Stimulated activated CD8-positive, alpha-beta memory T cell treated with anti-CD3 and anti-CD28 coated beads, Interleukin-12 subunit alpha, Interleukin-12 subunit beta, amount 100 ng/mL, for 4 hours (primary cell): ENCODE measurements at regions not wholly inside any gene's neighbourhood (a gene's known extent, or its start where the extent isn't known, plus 50 kb on each side); places are given as distances from the start of the nearest gene placed in this dataset.
"Not testable (repeated sequence)": the region's sequence is repeated elsewhere in the genome, so short reads cannot be mapped to it uniquely, and the experiment has no call there.

Experiments
- DNase-seq: peaks from one replicate; pipeline ENCODE4 v3.0.0-alpha.2; 2020; ENCODE audit warnings: low read depth

DNA sequence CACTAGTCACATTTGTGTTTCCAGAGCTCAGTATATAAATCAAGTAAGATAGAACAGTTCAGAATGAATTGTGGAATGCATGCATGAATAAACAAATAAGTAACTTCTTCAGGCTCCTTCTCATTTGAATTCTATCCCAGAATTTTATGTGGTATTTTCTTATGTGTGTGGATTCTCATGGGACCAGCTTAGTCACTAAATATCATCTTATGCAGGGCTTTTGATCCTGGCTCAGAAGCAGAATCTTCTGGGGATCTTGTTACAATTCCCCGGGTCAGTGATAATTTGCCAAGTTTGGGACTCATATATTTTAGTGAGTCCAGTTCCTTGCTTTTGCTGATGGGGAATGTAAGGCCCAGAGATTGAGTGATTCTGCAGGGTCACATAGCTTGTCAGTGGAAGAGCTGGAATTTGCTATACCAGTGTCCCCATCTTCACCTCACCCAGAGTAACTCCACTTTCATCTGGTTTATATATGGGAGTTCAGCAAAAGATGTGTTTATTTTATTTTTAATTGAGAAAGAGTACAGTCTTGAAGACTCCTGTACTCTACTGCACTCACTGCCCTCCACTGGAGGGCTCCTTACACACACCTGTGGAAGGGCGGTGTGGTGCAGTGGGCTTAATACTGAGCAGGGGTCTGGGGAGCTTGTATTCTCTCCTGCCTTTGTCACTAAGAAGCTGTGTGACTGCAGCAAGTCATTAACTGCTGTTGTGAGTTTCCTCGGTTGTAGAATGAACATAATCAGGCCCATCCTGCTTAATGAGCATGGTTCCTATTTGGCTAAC is 198.2 kb upstream of the CXorf66 start:
- no peak for DNase-seq

DNA sequence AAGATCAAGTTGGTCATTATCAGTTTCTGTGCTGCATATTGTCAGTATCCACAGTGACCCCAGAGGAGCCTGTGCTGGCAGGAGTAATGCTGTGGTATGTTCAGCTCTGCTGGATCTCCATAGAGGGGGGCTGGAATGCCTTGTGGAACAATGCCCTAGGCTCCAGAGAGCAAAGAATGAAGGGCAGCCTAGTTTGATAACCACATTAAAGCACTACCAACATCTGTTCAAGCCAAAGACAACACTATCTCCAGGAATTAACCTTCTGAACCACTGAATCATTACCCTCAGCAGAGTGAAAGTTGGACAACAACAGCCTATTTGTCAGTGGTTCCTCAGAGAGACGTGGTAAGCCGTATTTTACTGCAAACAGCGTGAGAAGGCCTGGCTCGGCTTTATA is 192.3 kb upstream of the CXorf66 start:
- no peak for DNase-seq

DNA sequence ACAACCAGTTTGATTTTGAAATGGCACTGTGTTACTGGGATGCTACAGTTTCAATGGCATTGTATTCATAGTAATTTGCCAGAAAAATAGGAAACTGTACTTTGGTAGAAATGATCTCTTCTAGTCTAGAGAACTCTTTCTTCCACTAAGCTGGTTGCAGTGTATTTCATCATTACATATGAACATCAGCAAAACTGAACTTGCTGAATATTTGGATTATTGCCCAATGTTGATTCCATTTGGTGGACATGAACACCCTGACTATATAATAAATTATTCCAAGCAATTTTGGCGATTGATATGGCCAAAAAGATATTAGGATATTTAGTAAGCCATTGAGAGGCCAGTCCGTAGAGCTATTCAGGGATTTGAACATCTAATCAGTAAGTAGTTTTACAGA is 191.8 kb upstream of the CXorf66 start:
- DNase-seq: no peak

DNA sequence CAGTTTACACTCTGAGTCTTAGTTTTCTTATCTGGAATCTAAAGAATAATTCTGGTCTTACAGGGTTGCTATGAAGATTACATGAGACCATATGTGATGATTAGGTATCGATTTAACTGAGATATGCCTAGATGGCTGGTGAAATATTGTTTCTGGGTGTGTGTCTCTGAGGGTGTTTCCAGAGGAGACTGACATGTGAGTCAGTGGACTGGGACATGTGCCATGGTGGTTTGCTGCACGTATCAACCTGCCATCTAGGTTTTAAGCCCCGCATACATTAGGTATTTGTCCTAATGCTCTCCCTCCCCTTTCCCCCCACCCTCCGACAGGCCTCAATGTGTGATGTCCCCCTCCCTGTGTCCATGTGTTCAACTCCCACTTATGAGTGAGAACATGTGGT is 186.0 kb upstream of the CXorf66 start:
- DNase-seq: no peak

DNA sequence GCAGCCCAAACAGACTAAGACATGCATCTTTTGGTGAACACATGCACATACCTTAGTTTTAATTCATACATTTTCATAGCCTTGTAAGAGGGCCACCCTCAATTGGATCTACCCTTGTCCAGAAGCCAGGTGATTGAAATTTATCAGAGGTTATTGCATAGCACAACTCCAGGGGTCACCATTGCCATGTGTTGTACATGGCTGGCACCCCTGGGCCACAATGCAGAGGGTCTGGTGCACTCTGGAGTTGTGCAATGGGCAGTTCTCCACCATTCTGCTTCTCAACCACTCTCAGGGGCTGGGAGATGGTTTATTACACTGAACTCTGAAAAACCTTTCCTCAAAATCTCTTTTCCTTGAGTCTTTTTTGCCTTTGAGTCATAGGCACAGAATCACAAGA is 184.4 kb upstream of the CXorf66 start:
- no peak for DNase-seq

DNA sequence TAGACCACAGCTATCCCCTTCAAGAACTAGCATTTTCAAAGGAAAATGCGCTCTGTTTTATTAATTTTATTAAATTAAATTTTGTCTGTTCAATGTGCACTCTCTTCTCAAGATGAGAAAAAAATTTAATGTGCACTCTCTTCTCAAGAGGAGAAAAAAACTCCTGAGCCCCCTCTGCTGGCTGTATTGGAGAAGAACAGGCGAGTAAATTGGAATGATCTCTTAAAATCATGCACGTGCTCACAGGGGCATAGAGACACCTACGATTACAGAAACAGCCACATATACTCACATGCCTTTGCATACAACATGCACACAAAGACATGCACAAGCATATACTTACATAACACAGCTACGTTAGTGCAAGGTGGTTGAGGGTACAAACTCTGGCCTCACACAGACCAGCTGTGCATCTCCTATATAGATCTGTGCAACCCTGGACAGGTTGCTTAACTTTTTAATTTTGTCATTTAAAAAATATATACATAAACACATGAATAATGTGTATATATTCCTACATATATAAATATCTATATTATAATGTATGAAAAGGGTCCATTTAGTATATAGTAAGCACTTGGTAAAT is 176.2 kb upstream of the CXorf66 start:
- DNase-seq: no peak

DNA sequence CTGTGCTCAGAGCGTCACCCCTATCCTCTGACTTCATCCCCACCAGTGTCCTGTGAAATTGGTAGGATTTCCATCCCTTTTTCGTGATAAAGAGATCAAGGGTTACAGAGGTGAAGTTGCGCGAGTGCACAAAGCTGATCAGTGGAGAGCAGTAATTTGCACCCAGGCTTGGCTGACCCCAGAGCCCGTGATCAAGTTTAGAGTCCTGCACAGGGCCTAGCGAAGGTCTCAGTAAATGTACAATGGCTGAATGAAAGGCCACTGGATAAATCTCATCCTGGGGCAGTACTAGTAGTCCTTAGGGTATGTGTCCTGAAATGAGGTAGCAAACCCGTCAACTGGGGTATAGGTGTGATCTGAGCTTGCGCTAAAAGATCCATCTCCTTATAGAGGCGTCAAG is 173.2 kb upstream of the CXorf66 start:
- DNase-seq: not testable (repeated sequence)

DNA sequence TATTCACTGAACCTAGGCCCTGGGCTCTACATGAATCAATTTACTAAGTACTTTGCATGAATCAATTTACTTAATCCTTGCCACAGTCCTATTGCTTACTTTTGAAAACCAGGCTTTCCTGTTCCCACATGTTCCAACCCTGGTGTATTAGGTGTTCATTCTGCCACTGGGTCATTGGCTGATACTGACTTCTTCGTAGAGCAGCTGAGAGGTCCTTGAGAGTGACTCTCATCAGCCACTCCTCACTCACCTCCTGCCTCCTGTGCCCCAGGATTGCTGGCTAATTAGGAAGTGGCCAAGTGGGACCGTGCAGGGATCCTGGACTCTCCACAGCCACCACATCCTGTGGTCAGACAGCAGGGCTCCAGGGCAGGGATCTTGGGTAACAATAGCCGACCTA is 172.7 kb upstream of the CXorf66 start:
- DNase-seq: not testable (repeated sequence)

DNA sequence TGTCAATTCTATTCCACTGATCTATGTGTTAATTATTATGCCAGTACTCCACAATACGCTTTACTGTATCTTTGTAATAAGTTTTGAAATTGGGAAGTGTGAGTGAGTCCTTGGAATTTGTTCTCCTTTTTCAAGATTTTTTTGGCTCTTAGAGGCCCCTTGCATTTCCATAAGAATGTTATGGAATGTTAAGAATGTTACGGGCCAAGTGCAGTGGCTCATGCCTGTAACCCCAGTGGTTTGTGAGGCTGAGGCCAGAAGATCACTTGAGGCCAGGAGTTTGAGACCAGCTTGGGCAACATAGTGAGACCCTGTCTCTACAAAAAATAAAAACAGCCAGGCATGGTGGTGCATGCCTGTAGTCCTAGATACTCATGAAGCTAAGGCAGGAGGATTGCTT is 167.6 kb upstream of the CXorf66 start:
- DNase-seq: no peak

DNA sequence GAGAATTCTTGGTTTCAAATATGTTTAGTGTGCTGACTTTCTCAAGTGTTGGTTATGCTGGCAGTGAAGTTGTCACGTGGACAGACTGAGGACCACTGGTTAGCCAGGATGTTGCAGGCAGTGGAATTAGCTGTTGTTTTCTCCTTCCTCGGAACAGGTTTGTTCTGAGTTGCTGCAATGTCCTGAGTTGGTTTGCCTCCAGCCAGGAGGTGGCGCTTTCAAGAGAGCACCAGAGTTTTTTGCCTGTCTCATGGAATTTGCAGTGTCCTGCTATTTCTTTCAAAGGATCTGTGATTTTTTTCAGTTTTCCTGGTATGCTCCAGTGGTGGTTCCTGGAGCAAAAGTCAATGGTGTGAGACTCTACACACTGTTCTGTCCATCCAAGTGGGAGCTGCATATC is 158.1 kb upstream of the CXorf66 start:
- no peak for DNase-seq

DNA sequence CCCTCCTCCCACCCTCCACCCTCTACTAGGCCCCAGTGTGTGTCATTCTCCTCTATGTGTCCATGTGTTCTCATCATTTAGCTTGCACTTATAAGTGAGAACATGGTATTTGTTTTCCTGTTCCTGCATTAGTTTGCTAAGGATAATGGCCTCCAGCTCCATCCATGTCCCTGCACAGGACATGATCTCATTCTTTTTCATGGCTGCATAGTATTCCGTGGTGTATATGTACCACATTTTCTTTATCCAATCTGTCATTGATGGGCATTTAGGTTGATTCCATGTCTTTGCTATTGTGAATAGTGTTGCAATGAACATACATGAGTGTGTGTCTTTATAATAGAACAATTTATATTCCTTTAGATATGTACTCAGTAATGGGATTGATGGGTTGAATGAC is 148.7 kb upstream of the CXorf66 start:
- DNase-seq: not testable (repeated sequence)

DNA sequence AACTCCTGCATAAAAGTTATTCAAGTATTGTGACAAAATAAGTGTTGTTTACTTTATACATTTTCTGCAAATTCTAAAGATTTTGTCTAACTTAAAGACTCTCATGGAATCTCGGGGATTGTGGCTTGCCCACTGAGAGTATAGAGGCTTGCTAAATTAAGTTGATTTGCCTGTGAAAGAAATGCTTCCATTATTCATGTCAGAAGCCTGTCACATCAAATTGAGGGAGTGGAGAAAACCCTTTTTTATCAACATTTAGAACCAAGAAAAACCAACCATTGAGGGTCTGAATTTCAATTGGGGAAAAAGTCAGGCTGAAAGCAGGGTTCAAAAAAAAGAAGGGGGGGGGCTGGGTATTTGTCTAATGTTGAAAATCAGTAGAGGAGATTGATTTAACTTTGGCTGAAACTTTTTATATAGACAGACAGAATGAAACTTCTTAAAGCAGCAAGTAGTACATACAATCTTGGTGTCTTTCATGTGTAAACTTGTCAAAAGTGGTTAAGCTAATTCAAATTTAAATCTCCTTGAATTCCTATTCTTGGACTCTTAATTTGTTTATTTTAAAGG is 144.8 kb upstream of the CXorf66 start:
- no peak for DNase-seq

DNA sequence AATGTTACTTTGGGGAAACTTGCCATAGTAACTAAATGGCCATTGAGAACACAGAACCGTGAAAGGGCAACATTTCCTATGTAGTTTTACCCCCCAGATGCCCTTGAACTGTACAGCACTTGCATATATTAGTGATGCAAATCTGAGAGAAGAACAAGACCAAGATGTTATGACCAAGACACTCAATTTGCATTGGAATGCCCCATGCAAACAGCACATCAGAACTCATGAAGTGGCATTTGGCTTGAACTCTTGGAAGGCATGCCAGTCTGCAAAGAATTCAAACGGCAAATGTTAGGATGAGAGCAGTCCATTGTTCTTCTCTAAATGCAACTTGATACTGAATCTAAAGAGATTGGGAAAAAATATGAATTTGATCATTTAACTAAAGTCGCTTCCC is 139.4 kb upstream of the CXorf66 start:
- no peak for DNase-seq

DNA sequence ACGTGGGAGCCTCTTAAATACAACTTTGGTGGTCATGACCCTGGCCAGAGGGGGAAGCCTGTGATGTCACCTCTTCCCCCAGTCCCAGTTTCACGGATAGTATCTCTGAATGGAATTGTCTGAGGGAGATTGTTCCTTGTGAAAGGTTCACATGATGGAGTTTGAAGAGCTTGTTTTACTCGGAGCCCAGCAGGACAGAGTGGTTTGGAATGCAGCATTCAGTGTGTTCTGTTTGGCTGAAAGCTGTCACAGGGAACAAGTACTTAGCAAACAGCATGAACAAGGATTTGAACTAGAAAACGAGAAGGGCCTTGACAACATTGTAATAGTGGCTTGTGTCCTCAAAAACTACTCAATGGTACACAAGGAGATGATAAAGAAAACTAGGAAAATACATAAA is 133.9 kb upstream of the CXorf66 start:
- DNase-seq: no peak

DNA sequence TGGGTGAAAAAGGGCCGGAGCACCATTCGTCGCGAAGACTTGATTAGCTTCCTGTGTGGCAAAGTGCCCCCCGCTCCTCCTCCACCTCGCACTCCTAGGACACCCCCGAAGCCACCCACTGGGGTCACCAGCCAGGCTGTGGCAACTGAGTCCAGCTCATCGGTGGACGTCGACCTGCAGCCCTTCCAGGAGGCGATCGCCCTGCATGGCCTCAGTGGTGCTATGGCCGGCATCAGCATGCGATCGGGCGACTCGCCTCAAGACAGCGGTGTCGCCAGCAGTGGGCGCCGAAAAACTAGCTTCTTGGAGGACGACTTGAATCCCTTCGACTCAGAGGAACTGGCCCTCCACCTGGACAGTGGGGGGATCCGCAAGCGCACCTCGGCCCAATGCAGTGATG is 126.8 kb upstream of the CXorf66 start:
- DNase-seq: no peak

DNA sequence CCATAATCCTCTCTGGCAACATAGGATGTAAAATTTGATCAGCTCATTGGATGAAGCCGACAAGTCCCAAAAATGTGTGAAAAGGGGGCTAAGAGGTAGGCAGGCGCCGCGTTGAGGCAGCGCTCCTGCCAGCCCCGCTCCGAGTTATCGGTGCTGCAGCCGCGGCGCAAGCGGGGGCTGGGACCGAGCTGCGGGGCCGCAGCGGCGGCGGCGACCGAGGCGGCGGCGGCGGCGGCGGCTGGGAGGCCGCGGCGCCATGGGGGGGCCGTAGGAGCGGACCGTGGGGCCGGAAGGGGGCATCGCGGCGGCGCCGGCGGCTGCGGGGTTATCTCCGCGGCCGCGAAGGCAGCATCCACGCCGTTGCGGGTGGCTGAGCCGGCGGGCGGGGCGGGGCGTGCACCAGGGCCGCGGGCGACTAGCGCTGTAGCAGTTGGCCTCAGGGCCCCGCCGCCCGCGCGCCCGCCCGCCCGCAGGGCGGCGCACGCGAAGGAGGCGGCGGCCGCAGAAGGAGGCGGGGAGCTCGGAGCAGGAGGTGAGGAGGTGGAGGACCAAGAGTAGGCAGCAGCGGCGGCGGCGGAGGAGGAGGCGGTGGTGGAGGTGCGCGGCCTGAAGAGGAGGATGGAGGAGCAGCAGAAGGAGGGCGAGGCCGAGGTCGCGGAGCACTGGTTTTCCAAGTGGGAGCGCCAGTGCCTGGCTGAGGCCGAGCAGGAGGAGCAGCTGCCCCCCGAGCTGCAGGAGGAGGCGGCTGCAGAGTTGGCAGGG is 126.0 kb upstream of the CXorf66 start:
- no peak for DNase-seq

DNA sequence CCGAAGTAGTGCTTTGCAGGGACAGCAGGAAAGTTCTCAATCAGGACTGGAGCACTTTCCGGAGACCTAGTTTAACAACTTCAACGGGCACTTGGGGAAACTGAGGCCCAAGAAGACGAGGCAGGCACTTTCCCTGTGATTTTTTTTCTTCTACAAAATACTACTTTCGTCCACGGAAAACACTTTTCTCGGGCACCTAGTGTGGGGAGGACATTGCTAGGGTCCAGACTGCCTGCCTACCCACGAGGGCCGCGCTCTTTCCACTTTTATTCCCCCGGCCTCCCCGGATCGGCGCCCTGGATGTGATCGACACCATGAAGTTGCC is 125.4 kb upstream of the CXorf66 start:
- no peak for DNase-seq

DNA sequence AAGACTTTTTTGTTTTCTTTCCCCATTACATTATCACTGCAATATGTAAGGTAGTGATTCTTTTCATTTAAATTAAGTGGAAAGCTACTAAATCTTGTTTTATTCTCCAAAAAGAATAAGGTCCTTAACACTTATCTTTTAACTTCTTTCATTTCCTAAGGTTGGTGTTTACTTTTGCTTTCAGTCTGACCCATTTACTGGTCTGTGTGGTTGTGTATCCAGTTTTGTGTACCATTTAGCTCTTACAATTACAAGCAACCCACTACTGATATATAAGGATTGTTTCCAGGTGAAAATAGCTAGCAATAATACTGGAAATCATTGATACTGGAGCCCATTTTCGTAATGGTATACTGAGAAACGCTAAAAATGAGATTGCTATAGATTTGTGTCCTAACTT is 123.1 kb upstream of the CXorf66 start:
- no peak for DNase-seq

DNA sequence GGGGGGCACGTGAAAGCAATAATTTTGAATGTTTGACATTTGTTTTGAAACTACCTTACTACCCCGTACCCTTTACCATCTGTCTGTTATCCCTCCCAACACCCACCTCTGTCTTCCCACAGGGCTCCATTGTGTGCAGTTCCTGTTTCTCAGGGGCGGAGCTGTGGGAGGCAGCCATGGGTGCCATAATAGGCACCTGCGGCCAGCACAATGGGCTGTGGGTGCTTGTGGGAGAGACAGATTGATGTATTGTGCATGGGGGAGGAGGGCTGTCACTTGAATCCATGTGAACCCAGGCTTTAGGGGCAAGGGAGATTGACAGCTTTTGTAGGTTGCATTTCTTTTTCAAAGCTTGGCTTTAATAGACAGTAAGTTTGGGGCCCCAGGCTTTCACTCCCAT is 122.6 kb upstream of the CXorf66 start:
- no peak for DNase-seq

DNA sequence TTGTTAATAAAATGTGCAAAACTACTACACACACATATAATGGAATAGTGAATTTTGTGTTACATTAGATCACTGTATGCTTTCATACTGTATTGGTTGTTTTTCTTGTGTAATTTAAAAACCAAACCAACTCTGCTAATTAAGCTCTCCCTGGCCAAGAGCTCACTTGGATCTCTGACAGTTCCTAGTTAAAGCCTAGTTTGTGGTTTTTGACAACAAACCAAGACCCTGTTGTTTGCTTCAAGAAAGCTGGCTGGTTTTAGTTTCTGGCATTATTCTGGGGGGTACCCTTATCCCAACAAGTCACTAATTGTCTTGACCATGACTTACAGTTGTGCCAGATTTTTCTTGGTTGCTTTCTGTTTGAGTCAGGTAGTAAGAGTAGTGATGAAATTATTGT is 121.4 kb upstream of the CXorf66 start:
- DNase-seq: no peak

DNA sequence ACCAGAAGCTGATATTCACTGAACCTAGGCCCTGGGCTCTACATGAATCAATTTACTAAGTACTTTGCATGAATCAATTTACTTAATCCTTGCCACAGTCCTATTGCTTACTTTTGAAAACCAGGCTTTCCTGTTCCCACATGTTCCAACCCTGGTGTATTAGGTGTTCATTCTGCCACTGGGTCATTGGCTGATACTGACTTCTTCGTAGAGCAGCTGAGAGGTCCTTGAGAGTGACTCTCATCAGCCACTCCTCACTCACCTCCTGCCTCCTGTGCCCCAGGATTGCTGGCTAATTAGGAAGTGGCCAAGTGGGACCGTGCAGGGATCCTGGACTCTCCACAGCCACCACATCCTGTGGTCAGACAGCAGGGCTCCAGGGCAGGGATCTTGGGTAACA is 109.5 kb upstream of the CXorf66 start:
- not testable (repeated sequence) for DNase-seq

DNA sequence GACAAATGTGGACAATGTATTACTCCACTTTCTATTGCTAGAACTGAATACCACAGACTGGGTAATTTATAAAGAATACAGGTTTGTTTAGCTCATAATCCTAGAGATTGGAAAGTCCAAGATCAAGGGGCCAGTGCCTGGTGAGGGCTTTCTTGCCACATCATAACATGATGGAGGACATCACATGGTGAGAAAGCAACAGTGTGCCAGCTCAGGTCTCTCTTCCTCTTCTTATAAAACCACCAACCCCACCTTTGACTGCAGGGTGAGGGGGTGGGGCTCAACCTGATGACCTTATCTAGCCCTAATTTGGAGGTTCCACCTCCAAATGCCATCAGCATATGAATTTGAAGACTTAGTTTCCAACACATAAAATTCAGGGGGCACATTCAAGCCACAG is 105.7 kb upstream of the CXorf66 start:
- DNase-seq: no peak

DNA sequence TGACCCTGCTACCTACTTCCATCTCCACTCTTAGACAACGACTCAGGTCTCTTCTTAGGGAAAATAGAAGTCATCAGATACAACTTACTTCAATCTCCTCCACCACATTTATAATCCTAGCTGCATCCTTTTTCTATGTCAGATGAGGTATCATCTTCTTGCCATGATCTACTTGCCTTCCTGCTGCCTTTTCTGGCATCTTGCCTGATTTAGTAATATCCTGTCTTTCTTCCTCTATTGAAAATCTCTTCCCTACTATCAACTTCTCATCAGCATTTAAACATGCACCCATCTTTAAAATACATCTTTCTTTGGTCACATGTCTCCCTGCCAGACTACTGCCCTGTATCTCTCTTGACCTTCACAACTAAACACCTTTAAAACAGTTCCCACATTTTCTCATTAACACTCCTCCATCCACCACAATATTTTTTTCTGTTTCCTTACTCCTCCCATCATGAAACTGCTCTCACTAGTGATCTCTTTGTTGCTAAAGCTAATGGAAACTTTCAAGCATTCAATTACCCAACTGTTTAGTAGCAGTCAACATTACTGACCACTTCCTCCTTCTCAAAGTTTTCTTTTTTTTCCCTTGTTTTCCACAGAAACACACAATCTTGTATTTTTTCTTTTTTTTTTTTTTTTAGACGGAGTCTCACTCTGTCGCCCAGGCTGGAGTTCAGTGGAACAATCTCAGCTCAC is 100.8 kb upstream of the CXorf66 start:
- no peak for DNase-seq
